Activated CD4-positive, alpha-beta T cell treated with anti-CD3 and anti-CD28 coated beads, Interleukin-2, Interleukin-6, amounts not matched to agents 100 ng/mL and 50 ng/mL, durations not matched to agents 16 hours and 8 hours (primary cell): ENCODE measurements at regions not wholly inside any gene's neighbourhood (a gene's known extent, or its start where the extent isn't known, plus 50 kb on each side); places are given as distances from the start of the nearest gene placed in this dataset.

ENCODE experiments used
- DNase-seq: peaks from one replicate; pipeline ENCODE4 v3.0.0-alpha.2; 2020

GRCh38 chr18:67621049-67621713 is 104.7 kb upstream of the DSEL start:
- DNase-seq, result no peak

GRCh38 chr18:67618061-67618460 is 101.5 kb upstream of the DSEL start:
- no peak for DNase-seq

- DNase-seq, result no peak
Observed at GRCh38 chr18:67615876-67616275, 99.4 kb upstream of the DSEL start.

- DNase-seq, result no peak
Observed at GRCh38 chr18:67613731-67614130, 97.2 kb upstream of the DSEL start.

GRCh38 chr18:67612281-67612680 is 95.8 kb upstream of the DSEL start:
- no peak for DNase-seq

- DNase-seq, result no peak
Observed at GRCh38 chr18:67608615-67609273, 92.2 kb upstream of the DSEL start.

GRCh38 chr18:67608191-67608590 is 91.7 kb upstream of the DSEL start:
- DNase-seq, result no peak

- DNase-seq, result no peak
Observed at GRCh38 chr18:67600181-67601180, 84.0 kb upstream of the DSEL start.

- DNase-seq, result no peak
Observed at GRCh38 chr18:67599277-67599676, 82.8 kb upstream of the DSEL start.

GRCh38 chr18:67597759-67598158 is 81.2 kb upstream of the DSEL start:
- no peak for DNase-seq

GRCh38 chr18:67596003-67596402 is 79.5 kb upstream of the DSEL start:
- DNase-seq, result no peak

- DNase-seq, result no peak
Observed at GRCh38 chr18:67590571-67591141, 74.1 kb upstream of the DSEL start.

GRCh38 chr18:67589325-67589724 is 72.8 kb upstream of the DSEL start:
- DNase-seq, result no peak

- DNase-seq, result no peak
Observed at GRCh38 chr18:67586101-67586500, 69.6 kb upstream of the DSEL start.

GRCh38 chr18:67583621-67584020 is 67.1 kb upstream of the DSEL start:
- DNase-seq, result no peak

GRCh38 chr18:67582488-67582887 is 66.0 kb upstream of the DSEL start:
- no peak for DNase-seq

- DNase-seq, result no peak
Observed at GRCh38 chr18:67581178-67581577, 64.7 kb upstream of the DSEL start.

GRCh38 chr18:67577386-67577785 is 60.9 kb upstream of the DSEL start:
- no peak for DNase-seq

GRCh38 chr18:67574749-67575148 is 58.2 kb upstream of the DSEL start:
- DNase-seq, result no peak

GRCh38 chr18:67568166-67568565 is 51.6 kb upstream of the DSEL start:
- DNase-seq, result no peak
